Naive thymus-derived CD4-positive, alpha-beta T cell (primary cell): ENCODE measurements at regions not wholly inside any gene's neighbourhood (a gene's known extent, or its start where the extent isn't known, plus 50 kb on each side); places are given as distances from the start of the nearest gene placed in this dataset.

Experiments used
- ATAC-seq: fragments of 150-1000 bp; cut with Tn5 transposase; 2 replicates; pipeline ENCODE4 v1.10.0; 2021; ENCODE audit warnings: mild to moderate bottlenecking, moderate library complexity
- CTCF ChIA-PET: fragments of 350-600 bp; sonication (Branson Sonifier 250); formaldehyde crosslinking; loops from one replicate; lab custom pipeline; 2021; ENCODE audit warnings: antibody characterized with exemption; lab: Charles Lee
- POLR2A ChIA-PET: fragments of 350-600 bp; sonication (Branson Sonifier 250); formaldehyde crosslinking; loops from one replicate; lab custom pipeline; 2021; ENCODE audit warnings: antibody characterized with exemption, inconsistent platforms; lab: Charles Lee
- DNase-seq, 9 donors: peaks; one replicate each; pipeline versions ENCODE4 v3.0.0 to v3.0.0-alpha.2; 2020 to 2022; ENCODE audit warnings: mixed read lengths in 1 of 9
- H3K27ac ChIP-seq: one replicate; pipeline ENCODE4 v1.7.0; 2013; ENCODE audit warnings: mild to moderate bottlenecking, low read depth, low read length, moderate library complexity
- H3K27me3 ChIP-seq, 2 donors: one replicate each; pipeline ENCODE4 v1.7.0; 2013; ENCODE audit warnings: low read length in 2 of 2, mild to moderate bottlenecking in 2 of 2, moderate library complexity in 2 of 2; ENCODE audit not compliant: control insufficient read depth in 2 of 2, insufficient read depth in 2 of 2
- H3K36me3 ChIP-seq, 3 experiments: 1 replicate in 2 of 3; 2 replicates in 1 of 3; pipeline ENCODE4 v1.7.0; 2013; ENCODE audit warnings: low read length in 3 of 3, mild to moderate bottlenecking in 3 of 3, moderate library complexity in 1 of 3; ENCODE audit not compliant: insufficient read depth in 3 of 3, control insufficient read depth in 2 of 3
- H3K4me1 ChIP-seq, 2 donors: one replicate each; pipeline ENCODE4 v1.7.0; 2013; ENCODE audit warnings: low read length in 2 of 2, mild to moderate bottlenecking in 2 of 2, moderate library complexity in 1 of 2; ENCODE audit not compliant: control insufficient read depth in 2 of 2, insufficient read depth in 2 of 2
- H3K4me3 ChIP-seq: 2 replicates; pipeline ENCODE4 v1.7.0; 2013; ENCODE audit warnings: mild to moderate bottlenecking, low read length
- H3K9me3 ChIP-seq, 3 experiments: 1 replicate in 2 of 3; 2 replicates in 1 of 3; pipeline ENCODE4 v1.7.0; 2013; ENCODE audit warnings: low read length in 3 of 3; ENCODE audit not compliant: control insufficient read depth in 2 of 3
- H3K27ac Mint-ChIP-seq, 9 donors: one replicate each; pipeline ENCODE4 v1.8.0; 2020 to 2022; ENCODE audit warnings: mixed read lengths in 9 of 9, mild to moderate bottlenecking in 8 of 9, moderate library complexity in 5 of 9, inconsistent platforms in 2 of 9
- H3K27me3 Mint-ChIP-seq, 5 donors: one replicate each; pipeline ENCODE4 v1.8.0; 2021 to 2022; ENCODE audit warnings: mixed read lengths in 5 of 5, mild to moderate bottlenecking in 1 of 5
- H3K36me3 Mint-ChIP-seq, 5 donors: one replicate each; pipeline ENCODE4 v1.8.0; 2020 to 2022; ENCODE audit warnings: mixed read lengths in 5 of 5, mild to moderate bottlenecking in 3 of 5, inconsistent platforms in 1 of 5
- H3K4me1 Mint-ChIP-seq, 7 donors: one replicate each; pipeline ENCODE4 v1.8.0; 2020 to 2022; ENCODE audit warnings: mixed read lengths in 7 of 7, mild to moderate bottlenecking in 3 of 7, inconsistent platforms in 1 of 7
- H3K4me3 Mint-ChIP-seq, 10 donors: one replicate each; pipeline ENCODE4 v1.8.0; 2020 to 2022; ENCODE audit warnings: mild to moderate bottlenecking in 10 of 10, mixed read lengths in 10 of 10, moderate library complexity in 6 of 10, inconsistent platforms in 2 of 10
- H3K9me3 Mint-ChIP-seq, 11 donors: one replicate each; pipeline ENCODE4 v1.8.0; 2020 to 2022; ENCODE audit warnings: mixed read lengths in 11 of 11, mild to moderate bottlenecking in 4 of 11, inconsistent platforms in 1 of 11, moderate library complexity in 1 of 11
- intact Hi-C, 2 donors: fragments of 100-400 bp; cut with micrococcal nuclease; formaldehyde crosslinking; loops; one replicate each; pipeline ENCODE4 v1.15.1; 2023

DNA sequence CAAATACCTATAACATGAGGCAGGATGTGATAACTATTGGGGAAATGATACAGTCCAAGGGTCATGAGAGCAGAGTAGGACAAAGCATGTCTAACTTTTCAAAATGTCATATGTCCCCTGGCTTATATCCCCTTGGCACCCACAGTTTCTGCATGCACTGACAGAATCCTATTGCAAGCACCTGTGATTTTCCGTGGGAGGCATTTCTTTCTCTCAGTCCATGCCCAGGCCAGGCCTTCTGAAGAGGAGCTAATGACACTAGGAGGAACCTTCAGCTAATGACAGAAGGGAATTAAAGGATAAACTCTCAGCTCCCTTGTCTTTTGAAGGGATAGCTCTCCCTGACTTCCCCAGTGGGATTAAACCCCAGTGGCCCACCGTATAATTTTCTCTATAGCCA lies 249.2 kb downstream of the TTC6 start:
- no peaks in the 10 kb centered on the region for H3K27me3 ChIP-seq
- intact Hi-C loops, result no loop called here
- DNase-seq (no peak), ATAC-seq (no peak)
- no peak overlapping the region for H3K27ac Mint-ChIP-seq
- H3K36me3 Mint-ChIP-seq, result no peaks in the 10 kb centered on the region
- POLR2A ChIA-PET, result no interaction called here
- H3K27ac ChIP-seq, result no peak overlapping the region
- H3K9me3 Mint-ChIP-seq, result peaks cover 0 to 11% (median 2%) of the 10 kb centered on the region in 11 donors
- H3K36me3 ChIP-seq, result no peaks in the 10 kb centered on the region
- H3K27me3 Mint-ChIP-seq, result peaks cover 0 to 23% (median 7%) of the 10 kb centered on the region in 5 donors
- no peak overlapping the region for H3K4me3 Mint-ChIP-seq
- no peak overlapping the region for H3K4me3 ChIP-seq
- H3K9me3 ChIP-seq, result no peaks in the 10 kb centered on the region
- CTCF ChIA-PET, result no interaction called here
- H3K4me1 ChIP-seq, result no peaks in the 10 kb centered on the region
- no peaks in the 10 kb centered on the region for H3K4me1 Mint-ChIP-seq

DNA sequence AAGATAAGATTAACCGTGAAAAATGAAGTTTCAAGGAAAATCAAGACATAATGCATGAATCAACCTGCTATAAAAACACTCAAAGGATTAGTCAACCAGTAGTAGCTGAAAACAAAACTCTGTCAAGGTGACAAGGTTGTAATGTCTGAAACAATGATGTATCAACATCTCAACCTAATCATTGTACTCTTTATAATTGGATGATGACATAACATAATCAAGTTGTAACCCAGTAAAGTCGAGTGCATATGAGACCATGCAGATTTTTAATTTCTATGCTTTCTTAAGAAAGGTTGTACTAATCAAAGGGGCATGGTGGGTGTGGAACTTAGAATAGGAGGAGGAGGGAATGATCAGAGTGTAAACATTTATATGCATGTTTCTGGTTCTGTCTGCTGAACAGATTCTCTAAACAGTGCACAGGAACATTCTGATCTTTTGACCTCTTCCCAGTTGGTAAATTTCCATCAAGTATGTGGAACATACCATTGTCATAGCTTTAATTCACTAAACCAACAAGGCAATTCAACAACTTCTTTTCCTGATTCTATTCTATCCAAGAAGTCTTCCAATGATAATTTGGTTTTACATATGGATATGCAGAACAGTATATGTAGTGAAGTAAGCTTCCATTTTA lies 253.7 kb downstream of the TTC6 start:
- Mint-ChIP-seq H3K4me1 (no peaks in the 10 kb centered on the region), H3K9me3 (peaks cover 0 to 3% (median 0%) of the 10 kb centered on the region in 11 donors), H3K27ac (no peak overlapping the region), H3K27me3 (peaks cover 0 to 22% (median 15%) of the 10 kb centered on the region in 5 donors), H3K36me3 (no peaks in the 10 kb centered on the region), H3K4me3 (no peak overlapping the region)
- ChIA-PET POLR2A (no interaction called here), CTCF (no interaction called here)
- no peak for ATAC-seq
- no peaks in the 10 kb centered on the region for H3K36me3 ChIP-seq
- H3K27ac ChIP-seq, result no peak overlapping the region
- no peaks in the 10 kb centered on the region for H3K27me3 ChIP-seq
- H3K4me1 ChIP-seq, result no peaks in the 10 kb centered on the region
- intact Hi-C loops, result no loop called here
- no peak for DNase-seq
- no peak overlapping the region for H3K4me3 ChIP-seq
- H3K9me3 ChIP-seq, result no peaks in the 10 kb centered on the region

DNA sequence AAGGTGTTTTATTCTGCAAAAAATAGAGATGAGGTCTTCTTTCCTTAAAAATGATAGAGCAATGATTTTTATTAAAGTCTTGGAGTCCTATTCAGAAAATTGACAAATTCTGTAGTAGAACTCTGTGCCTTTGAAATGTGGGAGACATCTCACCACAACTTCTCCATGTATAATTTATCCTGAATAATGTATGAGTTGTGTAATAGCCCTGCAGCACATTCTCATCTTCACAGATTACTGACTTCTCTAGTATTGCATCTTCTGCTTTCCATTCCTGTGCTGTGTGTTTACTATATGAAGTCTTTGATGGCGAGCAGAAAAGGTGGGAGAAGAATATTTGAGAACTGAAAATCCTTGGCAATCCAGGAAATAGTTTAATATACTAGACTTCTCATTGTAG lies 255.6 kb downstream of the TTC6 start:
- H3K4me1 Mint-ChIP-seq, result no peaks in the 10 kb centered on the region
- DNase-seq, result no peak
- Histone ChIP-seq H3K4me1 (no peaks in the 10 kb centered on the region), H3K27ac (no peak overlapping the region), H3K27me3 (no peaks in the 10 kb centered on the region), H3K4me3 (no peak overlapping the region), H3K9me3 (no peaks in the 10 kb centered on the region), H3K36me3 (no peaks in the 10 kb centered on the region)
- H3K36me3 Mint-ChIP-seq, result no peaks in the 10 kb centered on the region
- intact Hi-C loops, result no loop called here
- no peak overlapping the region for H3K27ac Mint-ChIP-seq
- peaks cover 0 to 19% (median 10%) of the 10 kb centered on the region in 5 donors for H3K27me3 Mint-ChIP-seq
- H3K9me3 Mint-ChIP-seq, result peaks cover 0 to 3% (median 0%) of the 10 kb centered on the region in 11 donors
- no peak overlapping the region for H3K4me3 Mint-ChIP-seq
- ChIA-PET CTCF (no interaction called here), POLR2A (no interaction called here)
- ATAC-seq, result no peak

DNA sequence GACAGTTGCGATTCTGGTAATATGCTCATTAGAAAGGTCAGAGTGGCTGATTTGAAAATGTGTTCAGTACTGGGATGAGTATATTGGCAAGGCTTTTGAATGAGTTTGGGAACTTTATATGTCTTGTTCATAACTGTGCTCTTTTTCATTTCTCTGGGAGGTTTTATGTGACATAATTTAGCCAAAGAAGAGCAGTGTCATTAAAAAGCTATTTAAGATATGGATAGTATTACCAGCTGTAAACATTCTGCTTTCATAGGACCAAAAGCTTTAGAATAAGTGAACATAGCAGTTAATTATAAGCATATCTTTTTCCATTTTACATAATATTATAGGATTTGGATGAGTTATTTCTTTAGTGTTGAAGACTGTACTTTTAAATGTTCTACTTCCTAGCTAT lies 260.4 kb downstream of the TTC6 start:
- ChIA-PET CTCF (no interaction called here), POLR2A (no interaction called here)
- intact Hi-C loops, result no loop called here
- Mint-ChIP-seq H3K36me3 (no peaks in the 10 kb centered on the region), H3K27ac (no peak overlapping the region), H3K9me3 (peaks cover 0 to 4% (median 0%) of the 10 kb centered on the region in 11 donors), H3K4me3 (no peak overlapping the region), H3K27me3 (peaks cover 0 to 31% (median 22%) of the 10 kb centered on the region in 5 donors), H3K4me1 (no peaks in the 10 kb centered on the region)
- Histone ChIP-seq H3K27ac (no peak overlapping the region), H3K4me3 (no peak overlapping the region), H3K27me3 (no peaks in the 10 kb centered on the region), H3K36me3 (no peaks in the 10 kb centered on the region), H3K9me3 (no peaks in the 10 kb centered on the region), H3K4me1 (no peaks in the 10 kb centered on the region)
- ATAC-seq (no peak), DNase-seq (no peak)

DNA sequence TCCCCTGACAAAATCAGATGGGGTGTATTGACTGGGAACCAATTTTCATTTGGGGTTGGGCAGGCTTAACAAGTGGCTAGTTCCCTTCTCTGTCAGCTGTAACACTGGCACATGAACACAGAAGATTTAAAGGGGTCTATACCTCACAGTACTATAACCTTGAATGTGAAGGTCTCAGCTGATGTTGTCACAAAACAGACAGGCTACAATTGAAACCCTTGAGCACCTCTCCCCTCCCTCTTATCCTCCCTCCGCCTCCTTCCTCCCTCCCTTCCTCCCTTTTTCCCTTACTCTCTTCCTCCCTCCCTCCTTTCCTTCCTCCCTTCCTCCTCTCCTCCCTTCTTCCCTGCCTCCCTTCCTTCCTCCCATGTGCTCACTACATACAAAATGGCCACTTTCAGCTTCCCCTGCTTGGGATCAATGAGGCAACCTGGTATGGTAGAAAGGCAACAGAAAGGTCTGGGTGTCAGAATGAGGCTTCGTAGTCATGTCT lies 262.4 kb downstream of the TTC6 start:
- H3K4me3 ChIP-seq, result no peak overlapping the region
- no peak overlapping the region for H3K27ac ChIP-seq
- Mint-ChIP-seq H3K27me3 (peaks cover 0 to 30% (median 19%) of the 10 kb centered on the region in 5 donors), H3K9me3 (peaks cover 0 to 4% (median 0%) of the 10 kb centered on the region in 11 donors), H3K4me3 (no peak overlapping the region), H3K27ac (no peak overlapping the region), H3K36me3 (no peaks in the 10 kb centered on the region), H3K4me1 (no peaks in the 10 kb centered on the region)
- H3K27me3 ChIP-seq, result no peaks in the 10 kb centered on the region
- H3K36me3 ChIP-seq, result no peaks in the 10 kb centered on the region
- intact Hi-C loops, result no loop called here
- H3K9me3 ChIP-seq, result no peaks in the 10 kb centered on the region
- no peak for ATAC-seq
- ChIA-PET POLR2A (no interaction called here), CTCF (no interaction called here)
- DNase-seq, result no peak
- no peaks in the 10 kb centered on the region for H3K4me1 ChIP-seq

DNA sequence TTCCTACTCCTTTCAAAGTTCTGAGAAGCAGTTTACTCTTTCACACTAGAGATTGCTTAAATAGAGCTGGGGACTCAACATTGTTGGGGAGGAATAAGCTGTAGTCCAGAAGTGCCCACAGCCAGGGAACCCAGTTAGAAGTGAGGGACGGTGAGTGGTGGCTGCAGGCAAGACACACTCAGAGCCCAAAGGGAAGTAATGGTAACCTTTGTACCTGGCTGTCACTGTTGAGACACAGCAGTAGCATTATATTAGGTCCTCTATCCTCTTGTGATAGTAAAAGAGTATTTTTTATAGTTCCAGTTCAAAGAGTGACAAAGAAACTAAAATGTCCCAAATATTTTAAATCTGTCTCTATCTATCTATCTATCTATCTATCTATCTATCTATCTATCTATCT lies 263.3 kb downstream of the TTC6 start:
- H3K4me1 Mint-ChIP-seq, result no peaks in the 10 kb centered on the region
- no peak overlapping the region for H3K27ac ChIP-seq
- H3K4me3 Mint-ChIP-seq, result no peak overlapping the region
- H3K36me3 Mint-ChIP-seq, result no peaks in the 10 kb centered on the region
- ChIA-PET POLR2A (no interaction called here), CTCF (no interaction called here)
- no peaks in the 10 kb centered on the region for H3K9me3 ChIP-seq
- intact Hi-C loops, result no loop called here
- H3K9me3 Mint-ChIP-seq, result peaks cover 0 to 5% (median 0%) of the 10 kb centered on the region in 11 donors
- no peak overlapping the region for H3K27ac Mint-ChIP-seq
- H3K36me3 ChIP-seq, result no peaks in the 10 kb centered on the region
- peaks cover 0 to 30% (median 19%) of the 10 kb centered on the region in 5 donors for H3K27me3 Mint-ChIP-seq
- H3K27me3 ChIP-seq, result no peaks in the 10 kb centered on the region
- ATAC-seq (no peak), DNase-seq (no peak)
- no peak overlapping the region for H3K4me3 ChIP-seq
- H3K4me1 ChIP-seq, result no peaks in the 10 kb centered on the region

DNA sequence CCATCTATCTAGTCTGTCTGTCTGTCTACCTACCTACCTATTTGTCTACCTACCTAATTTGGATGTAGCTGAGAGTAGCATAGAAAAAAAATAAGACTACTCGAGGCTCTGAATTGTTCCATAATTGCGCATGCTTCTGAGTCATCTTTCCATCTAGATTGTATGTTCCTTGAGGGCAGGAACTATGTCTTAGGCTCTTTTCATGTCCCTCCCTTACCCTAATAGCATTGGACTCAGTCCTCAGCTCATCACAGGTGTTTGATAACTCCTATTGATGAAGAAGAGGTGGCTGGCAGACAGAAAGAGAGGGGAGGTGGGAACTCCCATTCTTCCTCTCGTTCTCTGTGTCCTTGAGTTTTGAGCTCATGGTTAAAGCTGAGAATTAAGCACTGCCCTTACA lies 263.7 kb downstream of the TTC6 start:
- Histone ChIP-seq H3K27ac (no peak overlapping the region), H3K36me3 (no peaks in the 10 kb centered on the region), H3K9me3 (no peaks in the 10 kb centered on the region), H3K4me3 (no peak overlapping the region), H3K4me1 (no peaks in the 10 kb centered on the region), H3K27me3 (no peaks in the 10 kb centered on the region)
- peaks cover 0 to 5% (median 0%) of the 10 kb centered on the region in 11 donors for H3K9me3 Mint-ChIP-seq
- no peak for DNase-seq
- H3K27me3 Mint-ChIP-seq, result peaks cover 0 to 30% (median 19%) of the 10 kb centered on the region in 5 donors
- ChIA-PET CTCF (no interaction called here), POLR2A (no interaction called here)
- ATAC-seq, result no peak
- H3K36me3 Mint-ChIP-seq, result no peaks in the 10 kb centered on the region
- no peak overlapping the region for H3K4me3 Mint-ChIP-seq
- H3K27ac Mint-ChIP-seq, result no peak overlapping the region
- no peaks in the 10 kb centered on the region for H3K4me1 Mint-ChIP-seq
- intact Hi-C loops, result no loop called here
